ENCODE measurements at regions not wholly inside any gene's neighbourhood (a gene's known extent, or its start where the extent isn't known, plus 50 kb on each side); places are given as distances from the start of the nearest gene placed in this dataset.

DNA sequence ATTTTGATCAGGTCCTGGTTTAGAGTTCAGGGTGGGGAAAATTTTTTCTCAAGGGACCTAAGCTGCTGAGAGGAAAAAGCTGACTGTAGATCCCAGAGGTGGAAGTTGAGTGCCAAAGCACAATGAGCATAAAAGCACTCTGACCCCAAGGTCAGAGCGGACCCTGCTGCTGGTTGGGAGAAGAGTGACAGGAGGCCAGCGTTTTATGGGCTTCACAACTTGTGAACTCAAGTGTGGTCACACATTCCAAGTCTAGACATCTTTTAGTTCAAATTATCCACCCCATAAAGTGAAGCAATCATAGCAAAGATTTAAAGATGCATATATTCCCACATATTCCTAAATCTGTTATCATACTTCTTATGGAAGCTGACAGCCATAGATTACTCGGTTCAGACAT, 220.3 kb downstream of the CHIC2 start:
- TF ChIP-seq POLR2A (IDR thresholded peaks at IDR 0.05; ENCODE audit: low read depth, low read length): no peak
- no peak for TF ChIP-seq PAX5 (IDR thresholded peaks at IDR 0.05; ENCODE audit: insufficient read depth, low read length, severe bottlenecking)
